ENCODE measurements at regions not wholly inside any gene's neighbourhood (a gene's known extent, or its start where the extent isn't known, plus 50 kb on each side); places are given as distances from the start of the nearest gene placed in this dataset.

DNA sequence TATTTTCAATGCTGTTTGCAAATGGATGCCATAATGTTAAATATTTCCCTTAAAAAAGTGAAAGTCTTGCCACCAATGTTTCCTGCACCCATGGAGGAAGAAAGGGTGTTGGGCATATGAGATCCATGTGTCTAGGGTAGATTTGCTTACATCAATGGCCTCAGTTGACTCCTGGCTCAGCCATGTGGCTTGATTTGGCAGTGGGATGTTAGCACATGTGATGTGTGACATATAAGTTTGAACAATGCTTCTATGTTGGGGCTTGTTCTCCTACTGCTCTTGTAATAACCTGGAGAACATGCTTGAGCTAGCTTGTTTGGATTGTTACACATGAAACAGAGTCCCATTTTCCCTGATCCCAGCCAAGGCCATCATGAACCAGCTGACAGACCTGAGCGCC lies 187.6 kb downstream of the SCP2D1 start:
- no peaks in the 10 kb centered on the region for H3K9me3 ChIP-seq (ENCODE audit: control insufficient read depth, low read length)
- 84% methylated on average over 1 of the region's 1 CpG for WGBS
- no peak overlapping the region for H3K4me3 ChIP-seq (ENCODE audit: low read length)
- DNase-seq (no peak), ATAC-seq (no peak)
- H3K27me3 ChIP-seq (ENCODE audit: control insufficient read depth, insufficient read depth): no peaks in the 10 kb centered on the region
- H3K4me1 ChIP-seq (ENCODE audit: control insufficient read depth, insufficient read depth, low read length): no peaks in the 10 kb centered on the region
- intact Hi-C loops (cut with DNase I): no loop called here
- H3K27ac ChIP-seq (ENCODE audit: low read length): no peak overlapping the region

- no peaks in the 10 kb centered on the region for H3K27me3 ChIP-seq (ENCODE audit: control insufficient read depth, insufficient read depth)
- H3K4me3 ChIP-seq (ENCODE audit: low read length): no peak overlapping the region
- H3K9me3 ChIP-seq (ENCODE audit: control insufficient read depth, low read length): no peaks in the 10 kb centered on the region
- DNase-seq: no peak
- H3K27ac ChIP-seq (ENCODE audit: low read length): no peak overlapping the region
- 77% methylated on average over 5 of the region's 5 CpGs for WGBS
- intact Hi-C loops (cut with DNase I): no loop called here
- no peaks in the 10 kb centered on the region for H3K4me1 ChIP-seq (ENCODE audit: control insufficient read depth, insufficient read depth, low read length)
- ATAC-seq: no peak
These were observed 190.1 kb downstream of the SCP2D1 start for GRCh38 chr20:19003366-19004336.

GRCh38 chr20:19004975-19005374 lies 191.4 kb downstream of the SCP2D1 start:
- WGBS: 73% methylated on average over 6 of the region's 6 CpGs
- Histone ChIP-seq H3K27ac (ENCODE audit: low read length) (no peak overlapping the region), H3K4me3 (ENCODE audit: low read length) (no peak overlapping the region), H3K9me3 (ENCODE audit: control insufficient read depth, low read length) (no peaks in the 10 kb centered on the region), H3K4me1 (ENCODE audit: control insufficient read depth, insufficient read depth, low read length) (no peaks in the 10 kb centered on the region), H3K27me3 (ENCODE audit: control insufficient read depth, insufficient read depth) (no peaks in the 10 kb centered on the region)
- DNase-seq (no peak), ATAC-seq (no peak)
- intact Hi-C loops (cut with DNase I): no loop called here

DNA sequence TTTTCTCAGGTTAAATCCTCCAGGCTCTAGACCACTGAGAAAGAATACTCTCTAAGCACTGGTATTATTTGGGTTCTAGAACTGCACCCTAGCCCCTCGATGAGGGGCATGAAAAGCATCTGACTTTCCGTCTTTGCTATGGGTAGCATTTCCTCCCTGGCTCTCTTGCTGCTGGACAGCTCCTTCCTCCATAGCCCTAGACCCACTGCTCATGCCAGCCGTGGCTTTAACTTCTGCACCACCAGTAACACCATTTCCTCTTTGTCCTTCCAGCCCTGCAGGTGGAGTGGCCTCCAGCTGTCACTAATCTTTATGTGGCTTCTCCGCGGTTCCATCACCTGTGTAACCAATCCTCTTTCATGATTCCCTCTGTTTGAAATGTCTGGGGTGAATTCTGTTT lies 194.9 kb downstream of the SCP2D1 start:
- no peak overlapping the region for H3K4me3 ChIP-seq (ENCODE audit: low read length)
- no peaks in the 10 kb centered on the region for H3K9me3 ChIP-seq (ENCODE audit: control insufficient read depth, low read length)
- intact Hi-C loops (cut with DNase I): no loop called here
- H3K27me3 ChIP-seq (ENCODE audit: control insufficient read depth, insufficient read depth): no peaks in the 10 kb centered on the region
- 49% methylated on average over 5 of the region's 5 CpGs for WGBS
- no peak overlapping the region for H3K27ac ChIP-seq (ENCODE audit: low read length)
- ATAC-seq: no peak
- no peaks in the 10 kb centered on the region for H3K4me1 ChIP-seq (ENCODE audit: control insufficient read depth, insufficient read depth, low read length)
- DNase-seq: no peak

GRCh38 chr20:19009081-19009688 lies 195.6 kb downstream of the SCP2D1 start:
- intact Hi-C loops (cut with DNase I): no loop called here
- no peak for ATAC-seq
- H3K9me3 ChIP-seq (ENCODE audit: control insufficient read depth, low read length): no peaks in the 10 kb centered on the region
- no peak overlapping the region for H3K27ac ChIP-seq (ENCODE audit: low read length)
- 76% methylated on average over 4 of the region's 4 CpGs for WGBS
- no peak overlapping the region for H3K4me3 ChIP-seq (ENCODE audit: low read length)
- DNase-seq: no peak
- no peaks in the 10 kb centered on the region for H3K4me1 ChIP-seq (ENCODE audit: control insufficient read depth, insufficient read depth, low read length)
- no peaks in the 10 kb centered on the region for H3K27me3 ChIP-seq (ENCODE audit: control insufficient read depth, insufficient read depth)

DNA sequence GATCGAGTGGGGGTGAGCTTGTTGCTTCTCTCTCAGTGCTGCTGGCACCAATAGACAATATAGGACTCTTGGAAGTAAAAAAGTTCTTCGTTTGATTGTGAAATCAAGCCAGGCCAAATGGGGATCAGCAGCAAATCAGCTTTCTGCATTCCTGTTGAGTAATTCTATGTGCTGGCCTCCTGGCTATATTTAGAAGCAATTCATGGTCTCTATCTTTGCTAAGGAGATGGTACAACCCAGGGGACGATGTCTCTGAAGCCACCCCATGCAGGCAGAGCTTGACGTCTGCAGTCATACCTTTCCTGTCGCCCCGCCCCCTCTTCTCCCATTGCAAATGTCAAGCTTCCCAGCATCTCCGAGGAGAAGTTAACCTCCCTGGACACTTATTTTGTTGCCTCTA lies 199.1 kb downstream of the SCP2D1 start:
- WGBS: 42% methylated on average over 7 of the region's 7 CpGs
- H3K27ac ChIP-seq (ENCODE audit: low read length): no peak overlapping the region
- intact Hi-C loops (cut with DNase I): no loop called here
- no peaks in the 10 kb centered on the region for H3K27me3 ChIP-seq (ENCODE audit: control insufficient read depth, insufficient read depth)
- no peak for DNase-seq
- no peak overlapping the region for H3K4me3 ChIP-seq (ENCODE audit: low read length)
- no peaks in the 10 kb centered on the region for H3K4me1 ChIP-seq (ENCODE audit: control insufficient read depth, insufficient read depth, low read length)
- H3K9me3 ChIP-seq (ENCODE audit: control insufficient read depth, low read length): no peaks in the 10 kb centered on the region
- peak; percentile 43 to 55 for ATAC-seq

DNA sequence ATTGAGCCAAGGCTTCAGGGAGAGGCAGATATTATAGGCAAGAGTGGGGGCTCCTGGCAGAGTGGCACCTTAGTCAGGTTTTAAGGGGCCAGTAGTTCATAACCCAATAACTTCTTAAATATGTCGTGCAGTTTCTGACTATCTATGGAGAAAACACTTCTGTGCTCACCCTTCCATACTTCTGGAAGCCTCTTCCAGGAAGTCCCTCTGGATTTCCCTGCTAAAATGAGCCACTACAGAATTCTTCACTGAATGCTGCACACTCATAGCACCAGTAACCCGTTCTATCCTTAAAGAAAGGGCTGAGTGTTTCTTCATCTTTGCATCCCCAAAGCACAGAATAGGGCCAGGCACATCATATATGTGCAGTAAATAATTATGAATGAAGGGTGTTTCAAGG lies 198.5 kb upstream of the SLC24A3 start:
- 74% methylated on average over 2 of the region's 2 CpGs for WGBS
- Histone ChIP-seq H3K4me3 (ENCODE audit: low read length) (no peak overlapping the region), H3K27ac (ENCODE audit: low read length) (no peak overlapping the region), H3K9me3 (ENCODE audit: control insufficient read depth, low read length) (no peaks in the 10 kb centered on the region), H3K4me1 (ENCODE audit: control insufficient read depth, insufficient read depth, low read length) (no peaks in the 10 kb centered on the region), H3K27me3 (ENCODE audit: control insufficient read depth, insufficient read depth) (no peaks in the 10 kb centered on the region)
- intact Hi-C loops (cut with DNase I): no loop called here
- no peak for DNase-seq
- ATAC-seq: no peak

DNA sequence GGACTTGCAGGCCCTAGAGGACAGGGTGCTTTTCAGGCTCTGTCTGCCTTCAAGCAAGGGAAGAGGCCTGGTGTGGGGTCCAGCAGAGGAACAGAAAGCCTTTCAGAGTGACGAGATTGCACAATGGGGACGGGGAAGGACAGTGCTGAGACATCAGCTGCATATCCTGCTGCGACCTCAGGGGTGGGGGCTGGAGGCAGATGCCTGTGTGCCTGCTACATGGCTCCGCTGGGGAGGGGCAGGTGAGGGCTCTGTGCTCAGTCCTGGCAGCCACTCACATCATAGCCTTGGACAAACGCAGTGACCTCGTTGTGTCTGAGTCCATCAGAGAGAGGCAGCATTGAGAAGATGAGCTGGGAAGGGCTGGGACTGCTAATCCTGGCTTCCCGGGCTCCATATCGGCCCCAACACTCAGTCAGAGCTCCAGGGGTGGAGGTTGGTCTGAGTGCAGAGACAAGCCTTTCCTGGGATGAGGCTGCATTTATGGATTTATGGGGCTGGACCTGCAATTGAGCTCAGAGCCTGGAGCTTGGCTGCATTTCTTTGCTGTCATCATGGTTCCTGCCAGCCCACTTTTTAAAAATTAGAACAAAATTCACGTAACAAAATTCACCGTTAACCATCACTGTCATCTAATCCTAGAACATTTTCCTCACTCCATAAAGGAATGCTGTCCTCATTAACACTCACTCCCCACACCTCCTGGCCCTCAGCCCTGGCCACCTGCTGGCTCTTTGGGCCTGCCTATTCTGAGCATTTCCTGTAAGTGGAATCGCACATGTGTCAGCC lies 196.9 kb upstream of the SLC24A3 start:
- Histone ChIP-seq H3K27ac (ENCODE audit: low read length) (no peak overlapping the region), H3K27me3 (ENCODE audit: control insufficient read depth, insufficient read depth) (no peaks in the 10 kb centered on the region), H3K9me3 (ENCODE audit: control insufficient read depth, low read length) (no peaks in the 10 kb centered on the region), H3K4me3 (ENCODE audit: low read length) (no peak overlapping the region), H3K4me1 (ENCODE audit: control insufficient read depth, insufficient read depth, low read length) (no peaks in the 10 kb centered on the region)
- peak in 1 of 2 donors; percentile 12 for ATAC-seq
- no peak for DNase-seq
- intact Hi-C loops (cut with DNase I): no loop called here
- 47% methylated on average over 11 of the region's 11 CpGs for WGBS

GRCh38 chr20:19016140-19016497 lies 196.3 kb upstream of the SLC24A3 start:
- H3K9me3 ChIP-seq (ENCODE audit: control insufficient read depth, low read length): no peaks in the 10 kb centered on the region
- H3K4me1 ChIP-seq (ENCODE audit: control insufficient read depth, insufficient read depth, low read length): no peaks in the 10 kb centered on the region
- no peak overlapping the region for H3K4me3 ChIP-seq (ENCODE audit: low read length)
- intact Hi-C loops (cut with DNase I): no loop called here
- no peak overlapping the region for H3K27ac ChIP-seq (ENCODE audit: low read length)
- 87% methylated on average over 7 of the region's 7 CpGs for WGBS
- no peaks in the 10 kb centered on the region for H3K27me3 ChIP-seq (ENCODE audit: control insufficient read depth, insufficient read depth)
- ATAC-seq (no peak), DNase-seq (no peak)

- no peaks in the 10 kb centered on the region for H3K4me1 ChIP-seq (ENCODE audit: control insufficient read depth, insufficient read depth, low read length)
- DNase-seq: no peak
- H3K27ac ChIP-seq (ENCODE audit: low read length): no peak overlapping the region
- no peaks in the 10 kb centered on the region for H3K9me3 ChIP-seq (ENCODE audit: control insufficient read depth, low read length)
- no peak for ATAC-seq
- H3K4me3 ChIP-seq (ENCODE audit: low read length): no peak overlapping the region
- 87% methylated on average over 11 of the region's 11 CpGs for WGBS
- H3K27me3 ChIP-seq (ENCODE audit: control insufficient read depth, insufficient read depth): no peaks in the 10 kb centered on the region
- intact Hi-C loops (cut with DNase I): no loop called here
These were observed 195.2 kb upstream of the SLC24A3 start for GRCh38 chr20:19017104-19017690.

GRCh38 chr20:19018881-19019280 lies 193.6 kb upstream of the SLC24A3 start:
- DNase-seq: no peak
- no peak for ATAC-seq
- Histone ChIP-seq H3K4me3 (ENCODE audit: low read length) (no peak overlapping the region), H3K4me1 (ENCODE audit: control insufficient read depth, insufficient read depth, low read length) (no peaks in the 10 kb centered on the region), H3K9me3 (ENCODE audit: control insufficient read depth, low read length) (no peaks in the 10 kb centered on the region), H3K27me3 (ENCODE audit: control insufficient read depth, insufficient read depth) (no peaks in the 10 kb centered on the region), H3K27ac (ENCODE audit: low read length) (no peak overlapping the region)
- WGBS: 65% methylated on average over 5 of the region's 5 CpGs
- intact Hi-C loops (cut with DNase I): no loop called here
